ENCODE measurements at regions not wholly inside any gene's neighbourhood (a gene's known extent, or its start where the extent isn't known, plus 50 kb on each side); places are given as distances from the start of the nearest gene placed in this dataset.
"Not testable (repeated sequence)": the region's sequence is repeated elsewhere in the genome, so short reads cannot be mapped to it uniquely, and the experiment has no call there.

DNA sequence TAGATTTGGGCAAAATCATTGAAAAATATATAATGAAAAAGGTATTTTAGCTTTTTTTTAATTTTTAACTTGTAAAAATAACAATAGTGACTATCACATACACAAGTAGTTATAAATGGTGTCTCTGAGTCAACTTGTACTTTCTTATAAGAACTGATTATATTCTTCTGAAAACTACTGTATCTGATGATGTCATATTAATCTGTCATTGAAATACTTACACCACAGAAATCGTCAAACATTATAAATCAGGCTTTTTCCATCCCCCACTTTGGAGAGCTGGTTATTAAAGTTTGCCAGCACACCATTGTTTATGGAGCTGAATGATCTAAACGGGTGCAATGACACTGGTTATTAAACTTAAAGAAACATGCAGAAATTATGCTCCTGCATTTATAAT is 1259.6 kb upstream of the CNTN5 start:
- TF ChIP-seq, protein P1, sequence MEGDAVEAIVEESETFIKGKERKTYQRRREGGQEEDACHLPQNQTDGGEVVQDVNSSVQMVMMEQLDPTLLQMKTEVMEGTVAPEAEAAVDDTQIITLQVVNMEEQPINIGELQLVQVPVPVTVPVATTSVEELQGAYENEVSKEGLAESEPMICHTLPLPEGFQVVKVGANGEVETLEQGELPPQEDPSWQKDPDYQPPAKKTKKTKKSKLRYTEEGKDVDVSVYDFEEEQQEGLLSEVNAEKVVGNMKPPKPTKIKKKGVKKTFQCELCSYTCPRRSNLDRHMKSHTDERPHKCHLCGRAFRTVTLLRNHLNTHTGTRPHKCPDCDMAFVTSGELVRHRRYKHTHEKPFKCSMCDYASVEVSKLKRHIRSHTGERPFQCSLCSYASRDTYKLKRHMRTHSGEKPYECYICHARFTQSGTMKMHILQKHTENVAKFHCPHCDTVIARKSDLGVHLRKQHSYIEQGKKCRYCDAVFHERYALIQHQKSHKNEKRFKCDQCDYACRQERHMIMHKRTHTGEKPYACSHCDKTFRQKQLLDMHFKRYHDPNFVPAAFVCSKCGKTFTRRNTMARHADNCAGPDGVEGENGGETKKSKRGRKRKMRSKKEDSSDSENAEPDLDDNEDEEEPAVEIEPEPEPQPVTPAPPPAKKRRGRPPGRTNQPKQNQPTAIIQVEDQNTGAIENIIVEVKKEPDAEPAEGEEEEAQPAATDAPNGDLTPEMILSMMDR (IDR thresholded peaks at IDR 0.05), result no peak
- intact Hi-C loops (cut with DNase I; ENCODE audit: low total_unique reads), result no loop called here
- no peaks in the 10 kb centered on the region for H3K27me3 ChIP-seq
- no peak overlapping the region for H3K4me3 ChIP-seq
- DNase-seq, result no peak
- no peaks in the 10 kb centered on the region for H3K4me1 ChIP-seq
- no peaks in the 10 kb centered on the region for H3K9me3 ChIP-seq
- H3K27ac ChIP-seq, result no peak overlapping the region
- no peaks in the 10 kb centered on the region for H3K36me3 ChIP-seq

DNA sequence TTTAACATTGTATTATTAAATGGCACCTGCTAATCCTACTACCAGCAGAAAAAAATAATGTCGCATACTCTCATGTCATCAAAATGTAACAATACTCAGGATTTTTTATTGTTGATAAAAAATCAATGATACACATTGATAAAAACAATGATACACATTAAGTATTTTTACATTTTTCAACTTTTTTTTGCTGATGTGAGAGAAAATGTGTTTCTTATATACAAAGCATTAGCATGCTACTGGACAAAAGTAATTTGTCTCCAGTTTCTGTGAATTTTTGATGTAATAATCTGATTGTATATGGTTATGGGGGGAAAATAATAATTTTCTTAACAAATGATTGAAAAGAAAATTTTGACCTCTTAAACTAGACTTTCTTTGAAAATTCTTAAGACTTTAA is 1256.6 kb upstream of the CNTN5 start:
- H3K4me3 ChIP-seq, result no peak overlapping the region
- H3K4me1 ChIP-seq, result no peaks in the 10 kb centered on the region
- DNase-seq, result no peak
- no peaks in the 10 kb centered on the region for H3K27me3 ChIP-seq
- H3K36me3 ChIP-seq, result no peaks in the 10 kb centered on the region
- TF ChIP-seq, protein P1 (IDR thresholded peaks at IDR 0.05), result no peak
- H3K27ac ChIP-seq, result no peak overlapping the region
- intact Hi-C loops (cut with DNase I; ENCODE audit: low total_unique reads), result no loop called here
- no peaks in the 10 kb centered on the region for H3K9me3 ChIP-seq

DNA sequence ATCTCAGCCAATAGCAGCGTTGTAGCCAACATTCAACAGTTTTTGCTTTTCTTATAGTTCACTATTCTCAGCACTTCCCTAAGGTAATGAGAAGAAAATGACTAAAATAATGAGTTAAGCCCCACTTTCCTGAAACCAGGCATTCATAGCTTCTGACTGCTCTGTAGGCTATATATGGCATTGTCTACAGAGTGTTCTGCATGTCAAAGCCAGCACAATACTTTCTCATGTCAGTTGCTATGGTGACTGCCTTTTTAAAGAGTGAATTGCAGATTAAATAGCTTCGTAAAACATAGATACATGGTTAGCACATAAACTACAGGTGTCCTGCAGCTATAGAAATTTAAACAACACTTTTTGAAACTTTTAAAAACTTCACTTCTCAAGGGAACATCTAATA is 1256.1 kb upstream of the CNTN5 start:
- no peak for DNase-seq
- TF ChIP-seq, protein P1 (IDR thresholded peaks at IDR 0.05), result no peak
- Histone ChIP-seq H3K9me3 (no peaks in the 10 kb centered on the region), H3K27ac (no peak overlapping the region), H3K4me1 (no peaks in the 10 kb centered on the region), H3K36me3 (no peaks in the 10 kb centered on the region), H3K27me3 (no peaks in the 10 kb centered on the region), H3K4me3 (no peak overlapping the region)
- intact Hi-C loops (cut with DNase I; ENCODE audit: low total_unique reads), result no loop called here

DNA sequence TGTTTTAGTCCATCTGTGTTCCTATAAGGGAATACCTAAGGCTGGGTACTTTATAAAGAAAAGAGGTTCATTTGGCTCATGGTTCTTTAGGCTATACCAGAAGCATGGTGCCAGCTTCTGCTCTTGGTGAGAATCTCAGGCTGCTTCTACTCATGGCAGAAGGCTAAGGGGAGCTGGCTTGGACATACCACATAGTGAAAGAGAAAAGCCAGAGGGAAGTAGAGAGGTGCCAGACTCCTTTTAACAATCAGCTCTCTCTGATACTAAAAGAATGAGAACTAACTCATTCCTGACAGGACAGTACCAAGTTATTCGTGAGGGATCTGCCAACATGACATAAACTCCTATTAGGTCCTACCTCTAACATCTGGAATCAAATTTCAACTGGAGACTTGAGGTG is 1250.2 kb upstream of the CNTN5 start:
- Histone ChIP-seq H3K27me3 (no peaks in the 10 kb centered on the region), H3K36me3 (no peaks in the 10 kb centered on the region), H3K4me3 (no peak overlapping the region), H3K4me1 (no peaks in the 10 kb centered on the region), H3K27ac (no peak overlapping the region), H3K9me3 (no peaks in the 10 kb centered on the region)
- no peak for DNase-seq
- TF ChIP-seq, protein P1 (IDR thresholded peaks at IDR 0.05), result no peak
- intact Hi-C loops (cut with DNase I; ENCODE audit: low total_unique reads), result no loop called here

DNA sequence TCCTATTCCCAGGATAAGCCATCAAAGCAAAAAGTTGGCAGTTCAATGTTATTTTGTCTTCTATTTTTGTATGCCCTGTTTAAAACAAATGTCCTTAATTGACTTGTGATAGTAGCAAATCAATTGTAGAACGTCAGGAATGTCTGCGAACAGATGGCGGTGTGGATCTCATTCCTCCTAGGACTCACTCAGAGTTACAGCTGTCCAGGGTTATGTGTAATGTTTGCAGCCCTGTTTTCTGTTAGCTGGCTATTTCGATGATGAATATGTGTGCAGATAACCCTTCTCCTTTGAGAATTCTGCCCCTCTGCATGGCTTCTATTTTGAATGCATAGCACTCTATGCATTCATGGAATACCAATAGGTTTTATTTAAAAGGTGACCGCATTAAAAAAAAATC is 1248.0 kb upstream of the CNTN5 start:
- Histone ChIP-seq H3K9me3 (no peaks in the 10 kb centered on the region), H3K27me3 (no peaks in the 10 kb centered on the region), H3K4me1 (no peaks in the 10 kb centered on the region), H3K27ac (no peak overlapping the region), H3K36me3 (no peaks in the 10 kb centered on the region), H3K4me3 (no peak overlapping the region)
- DNase-seq, result no peak
- TF ChIP-seq, protein P1 (IDR thresholded peaks at IDR 0.05), result no peak
- intact Hi-C loops (cut with DNase I; ENCODE audit: low total_unique reads), result no loop called here

DNA sequence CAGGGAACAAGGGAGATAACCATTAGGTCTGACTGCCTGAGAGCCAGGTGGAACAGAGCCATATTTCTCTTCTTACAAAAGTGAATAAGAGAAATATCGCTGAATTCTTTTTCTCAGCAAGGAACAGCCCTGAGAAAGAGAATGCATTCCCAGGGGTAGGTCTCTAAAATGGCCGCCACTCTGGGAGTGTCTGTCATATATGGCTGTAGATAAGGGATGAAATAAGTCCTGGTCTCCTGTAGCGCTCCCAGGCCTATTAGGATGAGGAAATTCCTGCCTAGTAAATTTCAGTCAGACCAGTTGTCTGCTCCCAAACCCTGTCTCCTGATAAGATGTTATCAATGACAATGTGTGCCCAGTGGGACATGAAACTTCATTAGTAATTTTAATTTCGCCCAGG is 1236.4 kb upstream of the CNTN5 start:
- intact Hi-C loops (cut with DNase I; ENCODE audit: low total_unique reads); H3K27me3 ChIP-seq; H3K27ac ChIP-seq; H3K4me3 ChIP-seq; H3K36me3 ChIP-seq; DNase-seq; H3K4me1 ChIP-seq; H3K9me3 ChIP-seq: not testable (repeated sequence)

Data from tibial artery (tissue), 4 donors.